ENCODE measurements at regions not wholly inside any gene's neighbourhood (a gene's known extent, or its start where the extent isn't known, plus 50 kb on each side); places are given as distances from the start of the nearest gene placed in this dataset.

DNA sequence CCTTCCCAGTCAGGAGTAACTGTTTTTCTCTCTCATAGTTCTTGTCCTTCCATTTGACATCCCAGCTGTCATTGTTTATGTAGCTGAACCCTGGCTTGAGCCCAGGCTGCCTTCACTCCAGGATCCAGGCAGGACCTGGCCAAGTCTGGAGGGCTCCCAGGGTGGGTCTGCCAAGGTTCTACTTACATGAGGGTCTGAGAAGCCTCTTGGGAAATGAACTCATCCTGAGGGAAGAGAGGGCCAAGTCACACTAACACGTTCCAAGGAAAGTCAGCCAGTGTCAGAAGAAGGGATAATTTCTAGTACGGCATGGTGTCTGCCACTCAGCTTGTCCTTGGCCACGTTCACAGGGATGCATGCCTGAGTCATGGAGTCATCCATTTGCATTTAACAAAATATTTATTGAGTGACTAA is 54.8 kb upstream of the SRD5A3 start:
- TF ChIP-seq POLR2A (IDR thresholded peaks at IDR 0.05): no peak
- TF ChIP-seq, protein P1, sequence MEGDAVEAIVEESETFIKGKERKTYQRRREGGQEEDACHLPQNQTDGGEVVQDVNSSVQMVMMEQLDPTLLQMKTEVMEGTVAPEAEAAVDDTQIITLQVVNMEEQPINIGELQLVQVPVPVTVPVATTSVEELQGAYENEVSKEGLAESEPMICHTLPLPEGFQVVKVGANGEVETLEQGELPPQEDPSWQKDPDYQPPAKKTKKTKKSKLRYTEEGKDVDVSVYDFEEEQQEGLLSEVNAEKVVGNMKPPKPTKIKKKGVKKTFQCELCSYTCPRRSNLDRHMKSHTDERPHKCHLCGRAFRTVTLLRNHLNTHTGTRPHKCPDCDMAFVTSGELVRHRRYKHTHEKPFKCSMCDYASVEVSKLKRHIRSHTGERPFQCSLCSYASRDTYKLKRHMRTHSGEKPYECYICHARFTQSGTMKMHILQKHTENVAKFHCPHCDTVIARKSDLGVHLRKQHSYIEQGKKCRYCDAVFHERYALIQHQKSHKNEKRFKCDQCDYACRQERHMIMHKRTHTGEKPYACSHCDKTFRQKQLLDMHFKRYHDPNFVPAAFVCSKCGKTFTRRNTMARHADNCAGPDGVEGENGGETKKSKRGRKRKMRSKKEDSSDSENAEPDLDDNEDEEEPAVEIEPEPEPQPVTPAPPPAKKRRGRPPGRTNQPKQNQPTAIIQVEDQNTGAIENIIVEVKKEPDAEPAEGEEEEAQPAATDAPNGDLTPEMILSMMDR (IDR thresholded peaks at IDR 0.05): no peak
- no peak for TF ChIP-seq EP300 (IDR thresholded peaks at IDR 0.05)

Data from ovary (tissue), 3 donors.